ENCODE measurements at regions not wholly inside any gene's neighbourhood (a gene's known extent, or its start where the extent isn't known, plus 50 kb on each side); places are given as distances from the start of the nearest gene placed in this dataset.

- no peak for TF ChIP-seq ZNF114 (CRISPR knock-in tag; IDR thresholded peaks at IDR 0.05)
- no peak for TF ChIP-seq ZNF331 (CRISPR knock-in tag; IDR thresholded peaks at IDR 0.05; ENCODE audit: low read depth)
- TF ChIP-seq REST (IDR thresholded peaks at IDR 0.05; ENCODE audit: unreplicated experiment): no peak
- no peak for TF ChIP-seq ZNF462 (CRISPR knock-in tag; IDR thresholded peaks at IDR 0.05)
- no peak for TF ChIP-seq EZH2phosphoT487 (IDR thresholded peaks at IDR 0.05; ENCODE audit: unreplicated experiment)
- no peak for TF ChIP-seq JUNB (IDR thresholded peaks at IDR 0.05; ENCODE audit: unreplicated experiment)
- TF ChIP-seq ETS1 (IDR thresholded peaks at IDR 0.05): no peak
- no peak for TF ChIP-seq CTCF (conservative IDR thresholded peaks at IDR 0.05; ENCODE audit: low read depth in 2 of 2)
- no peak for TF ChIP-seq POLR2AphosphoS5 (IDR thresholded peaks at IDR 0.05; ENCODE audit: low read depth)
- TF ChIP-seq CREB1 (CRISPR knock-in tag; IDR thresholded peaks at IDR 0.05; ENCODE audit: low read depth): no peak
- TF ChIP-seq STAT1 (IDR thresholded peaks at IDR 0.05; ENCODE audit: unreplicated experiment): no peak
- TF ChIP-seq NANOG (IDR thresholded peaks at IDR 0.05; ENCODE audit: borderline replicate concordance): no peak
- TF ChIP-seq EZH2 (IDR thresholded peaks at IDR 0.05; ENCODE audit: low read depth, unreplicated experiment): no peak
- H3K27me3 Mint-ChIP-seq (ENCODE audit: insufficient read depth, low read depth, poor library complexity): peaks cover 3% of the 10 kb centered on the region
Observed at GRCh38 chr21:28226563-28226962, 766.1 kb downstream of the LTN1 start.

More at GRCh38 chr21:28226563-28226962, 766.1 kb downstream of the LTN1 start:
- H3K4me2 ChIP-seq: no peak overlapping the region
- H3K4me3 ChIP-seq: no peak overlapping the region
- H2AFZ ChIP-seq: no peak overlapping the region
- H4K20me1 ChIP-seq (replicated peaks; ENCODE audit: insufficient read depth): no peaks in the 10 kb centered on the region
- no peaks in the 10 kb centered on the region for H3K79me2 ChIP-seq (replicated peaks; ENCODE audit: insufficient read depth)
- no peak for DNase-seq (ENCODE audit: low spot score)
- Mint-ChIP-seq H3K4me1 (peaks cover 3% of the 10 kb centered on the region; the same call in 2 of the 3 replicates), H3K36me3 (ENCODE audit: low read depth) (no peaks in the 10 kb centered on the region), H3K27ac (no peak overlapping the region), H3K9me3 (no peaks in the 10 kb centered on the region), H3K4me3 (no peak overlapping the region)
- no peaks in the 10 kb centered on the region for H3K36me3 ChIP-seq (ENCODE audit: insufficient read depth)
- H3K4me1 ChIP-seq (ENCODE audit: insufficient read depth): no peaks in the 10 kb centered on the region; the same call in 1 of the 2 replicates
- no peak for ATAC-seq
- H3K9me2 ChIP-seq (ENCODE audit: insufficient read depth): no peaks in the 10 kb centered on the region
- no peak overlapping the region for H3K27ac ChIP-seq (ENCODE audit: low read depth)
- H3F3A ChIP-seq (replicated peaks; ENCODE audit: low read depth): no peaks in the 10 kb centered on the region
- H3K27me3 ChIP-seq (ENCODE audit: insufficient read depth): no peaks in the 10 kb centered on the region

Data from GM23338 (cell line).